ENCODE measurements at regions not wholly inside any gene's neighbourhood (a gene's known extent, or its start where the extent isn't known, plus 50 kb on each side); places are given as distances from the start of the nearest gene placed in this dataset.

DNA sequence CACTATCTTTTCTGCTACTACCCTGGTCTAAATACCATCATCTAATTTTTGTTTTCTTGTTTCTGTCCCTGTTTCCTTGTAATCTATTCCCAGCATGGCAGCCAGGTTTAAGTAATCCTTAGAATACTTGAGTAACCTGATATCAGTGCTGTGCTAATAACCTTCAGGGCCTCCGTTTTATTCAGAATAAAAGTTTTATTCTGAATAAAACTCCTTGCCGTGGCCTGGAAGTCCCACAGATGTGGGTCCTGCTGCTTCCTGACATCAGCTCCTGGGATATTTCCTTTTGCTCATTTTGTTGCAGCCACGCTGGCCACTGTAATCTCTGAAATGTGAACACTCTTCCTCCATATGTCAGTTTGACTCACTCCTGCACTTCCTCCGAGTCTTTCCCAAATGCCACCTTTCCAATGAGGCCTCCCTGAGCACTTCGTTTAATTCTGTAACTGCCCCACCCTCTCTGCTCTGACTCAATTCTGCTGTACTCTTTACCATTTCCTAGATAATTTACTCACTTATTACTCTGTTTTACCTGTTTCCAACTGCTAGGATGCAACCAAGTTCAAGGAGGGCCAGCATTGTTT, 114.0 kb upstream of the FOXA2 start:
- DNase-seq = no peak

DNA sequence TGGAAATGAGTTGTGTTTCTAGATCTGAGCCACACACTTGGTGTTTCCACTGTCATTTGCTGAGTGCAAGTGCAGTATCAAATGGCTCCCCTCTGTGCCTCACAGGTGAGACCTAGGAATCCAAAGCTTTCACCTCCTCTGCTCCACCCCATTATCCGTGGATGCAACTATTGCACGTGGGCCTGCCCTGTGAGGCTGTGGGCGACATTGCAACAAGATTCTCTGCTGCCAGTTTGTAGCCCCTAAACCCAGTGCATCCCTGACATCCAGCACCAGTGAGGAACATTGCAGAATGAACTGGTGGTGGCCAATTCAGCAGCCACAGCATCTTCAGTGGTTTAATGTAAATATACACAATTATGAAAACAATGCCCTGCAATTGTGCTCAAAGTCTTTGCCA, 115.0 kb upstream of the FOXA2 start:
- no peaks in the 10 kb centered on the region for H3K27me3 ChIP-seq (ENCODE audit: control insufficient read depth in 1 of 2, insufficient read depth in 2 of 2, low read length in 1 of 2)
- DNase-seq = no peak

More for the DNA sequence above, 114.0 kb upstream of the FOXA2 start:
- H3K9me3 ChIP-seq (ENCODE audit: control insufficient read depth, low read length) = no peaks in the 10 kb centered on the region
- 93 to 95% methylated on average over 5 of the region's 5 CpGs for WGBS, 2 donors
- H3K36me3 ChIP-seq (ENCODE audit: control insufficient read depth in 1 of 2, insufficient read depth in 2 of 2, low read length in 1 of 2) = no peaks in the 10 kb centered on the region
- no peak overlapping the region for H3K4me3 ChIP-seq (ENCODE audit: low read length in 2 of 2)
- no peaks in the 10 kb centered on the region for H3K27me3 ChIP-seq (ENCODE audit: control insufficient read depth in 1 of 2, insufficient read depth in 2 of 2, low read length in 1 of 2)
- no peak for ATAC-seq (ENCODE audit: low FRiP score)
- H3K4me1 ChIP-seq (ENCODE audit: control insufficient read depth in 1 of 2, insufficient read depth in 2 of 2, low read length in 2 of 2) = no peaks in the 10 kb centered on the region
- intact Hi-C loops (cut with DNase I) = loop anchor here in 1 of 2 donors (10.0 kb wide), 1 partner anchor 106 kb away; no protein-coding TSS in a partner anchor
- H3K27ac ChIP-seq (ENCODE audit: low read depth in 1 of 2, low read length in 2 of 2) = no peak overlapping the region

DNA sequence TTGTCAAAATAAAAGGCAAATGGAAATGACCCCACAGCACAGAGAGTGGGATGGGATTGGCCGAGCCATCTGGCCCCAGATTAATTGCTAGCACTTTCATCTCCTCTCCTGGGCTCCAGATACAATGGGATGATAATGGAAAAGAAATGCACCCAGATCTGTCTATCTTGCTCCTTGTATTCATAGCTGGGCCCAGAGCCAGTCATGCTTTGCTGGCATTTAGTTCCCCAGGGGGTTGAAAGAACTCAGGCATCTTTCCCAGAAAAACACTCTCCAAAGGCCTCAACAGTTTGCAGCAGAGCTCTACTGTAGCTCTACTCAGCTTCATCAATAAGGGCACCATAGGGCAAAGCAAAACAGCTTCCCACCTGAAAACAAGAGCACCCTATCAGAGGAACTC, 116.0 kb upstream of the FOXA2 start:
- ATAC-seq (ENCODE audit: low FRiP score) (peak; percentile 58), DNase-seq (peak in 1 of 2 donors; percentile 68)
- 0 to 11% methylated on average over 1 of the region's 1 CpG for whole genome bisulfite sequencing, 2 donors
- H3K4me1 ChIP-seq (ENCODE audit: control insufficient read depth in 1 of 2, insufficient read depth in 2 of 2, low read length in 2 of 2) = no peaks in the 10 kb centered on the region
- no peaks in the 10 kb centered on the region for H3K36me3 ChIP-seq (ENCODE audit: control insufficient read depth in 1 of 2, insufficient read depth in 2 of 2, low read length in 1 of 2)
- H3K27me3 ChIP-seq (ENCODE audit: control insufficient read depth in 1 of 2, insufficient read depth in 2 of 2, low read length in 1 of 2) = no peaks in the 10 kb centered on the region
- H3K27ac ChIP-seq (ENCODE audit: low read depth in 1 of 2, low read length in 2 of 2) = no peak overlapping the region
- H3K4me3 ChIP-seq (ENCODE audit: low read length in 2 of 2) = no peak overlapping the region
- H3K9me3 ChIP-seq (ENCODE audit: control insufficient read depth, low read length) = no peaks in the 10 kb centered on the region
- intact Hi-C loops (cut with DNase I) = loop anchor here in 1 of 2 donors (5.0 kb wide), 1 partner anchor 537 kb away; no protein-coding TSS in a partner anchor

More for the DNA sequence above, 115.0 kb upstream of the FOXA2 start:
- WGBS, 2 donors = 96 to 97% methylated on average over 3 of the region's 3 CpGs
- Histone ChIP-seq H3K4me1 (ENCODE audit: control insufficient read depth in 1 of 2, insufficient read depth in 2 of 2, low read length in 2 of 2) (no peaks in the 10 kb centered on the region), H3K36me3 (ENCODE audit: control insufficient read depth in 1 of 2, insufficient read depth in 2 of 2, low read length in 1 of 2) (no peaks in the 10 kb centered on the region), H3K27ac (ENCODE audit: low read depth in 1 of 2, low read length in 2 of 2) (no peak overlapping the region), H3K4me3 (ENCODE audit: low read length in 2 of 2) (no peak overlapping the region), H3K9me3 (ENCODE audit: control insufficient read depth, low read length) (no peaks in the 10 kb centered on the region)
- ATAC-seq (ENCODE audit: low FRiP score) = no peak
- intact Hi-C loops (cut with DNase I) = loop anchor here in 1 of 2 donors (10.0 kb wide), 1 partner anchor 105 kb away; no protein-coding TSS in a partner anchor

DNA sequence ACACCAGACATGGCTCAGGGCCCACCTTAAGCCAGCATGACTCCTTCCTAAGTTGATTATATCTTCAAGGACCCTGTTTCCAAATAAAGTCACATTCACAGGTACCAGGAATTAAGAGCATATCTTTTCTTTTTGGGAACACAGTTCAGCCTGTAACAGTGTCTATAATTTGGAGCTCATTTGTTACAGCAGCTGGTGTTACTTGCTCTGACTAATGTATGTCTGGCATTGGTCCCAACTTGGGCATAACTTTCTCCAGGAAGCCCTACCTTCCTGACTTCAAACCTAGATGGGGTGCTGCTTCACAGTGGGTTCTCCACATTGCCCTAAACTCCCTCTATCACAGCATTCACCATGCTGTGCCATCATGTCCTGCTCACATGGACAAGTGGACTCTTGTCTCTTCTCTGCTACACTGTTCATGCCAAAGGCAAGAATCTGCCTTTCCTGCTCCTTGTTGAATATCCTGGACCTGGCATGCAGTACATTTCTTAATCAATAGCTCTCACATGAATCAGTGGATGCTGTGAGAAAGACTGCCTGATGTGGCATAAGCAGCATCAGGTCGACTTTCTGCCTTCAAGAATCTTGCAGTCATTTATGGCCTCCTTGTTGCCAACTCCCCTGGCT, 117.4 kb upstream of the FOXA2 start:
- Histone ChIP-seq H3K36me3 (ENCODE audit: control insufficient read depth in 1 of 2, insufficient read depth in 2 of 2, low read length in 1 of 2) (no peaks in the 10 kb centered on the region), H3K9me3 (ENCODE audit: control insufficient read depth, low read length) (no peaks in the 10 kb centered on the region), H3K27ac (ENCODE audit: low read depth in 1 of 2, low read length in 2 of 2) (no peak overlapping the region), H3K27me3 (ENCODE audit: control insufficient read depth in 1 of 2, insufficient read depth in 2 of 2, low read length in 1 of 2) (no peaks in the 10 kb centered on the region), H3K4me3 (ENCODE audit: low read length in 2 of 2) (no peak overlapping the region), H3K4me1 (ENCODE audit: control insufficient read depth in 1 of 2, insufficient read depth in 2 of 2, low read length in 2 of 2) (no peaks in the 10 kb centered on the region)
- WGBS, 2 donors = 94 to 97% methylated on average over 1 of the region's 1 CpG
- intact Hi-C loops (cut with DNase I) = loop anchor here (1.0 to 5.0 kb wide), 2 partner anchors 18 to 536 kb away; no protein-coding TSS in a partner anchor
- no peak for ATAC-seq (ENCODE audit: low FRiP score)
- DNase-seq = no peak

DNA sequence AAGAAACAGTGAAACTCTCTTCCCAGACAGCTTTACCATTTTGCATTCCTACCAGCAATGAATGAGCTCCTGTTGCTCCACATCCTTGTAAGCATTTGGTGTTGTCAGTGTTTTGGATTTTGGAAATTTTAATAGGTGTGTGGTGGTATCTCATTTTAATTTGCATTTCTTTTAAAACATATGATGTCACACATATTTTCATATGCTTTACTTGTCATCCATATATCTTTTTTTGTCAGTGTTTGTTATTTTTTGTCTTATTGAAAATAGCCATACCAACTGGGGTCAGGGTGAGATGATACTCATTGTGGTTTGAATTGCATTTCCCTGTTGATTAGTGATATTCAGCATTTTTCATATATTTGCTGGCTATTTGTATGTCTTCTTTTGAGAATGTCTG, 119.5 kb upstream of the FOXA2 start:
- Histone ChIP-seq H3K4me3 (ENCODE audit: low read length in 2 of 2) (no peak overlapping the region), H3K27ac (ENCODE audit: low read depth in 1 of 2, low read length in 2 of 2) (no peak overlapping the region), H3K27me3 (ENCODE audit: control insufficient read depth in 1 of 2, insufficient read depth in 2 of 2, low read length in 1 of 2) (no peaks in the 10 kb centered on the region), H3K36me3 (ENCODE audit: control insufficient read depth in 1 of 2, insufficient read depth in 2 of 2, low read length in 1 of 2) (no peaks in the 10 kb centered on the region), H3K9me3 (ENCODE audit: control insufficient read depth, low read length) (no peaks in the 10 kb centered on the region), H3K4me1 (ENCODE audit: control insufficient read depth in 1 of 2, insufficient read depth in 2 of 2, low read length in 2 of 2) (no peaks in the 10 kb centered on the region)
- DNase-seq (no peak), ATAC-seq (ENCODE audit: low FRiP score) (no peak)
- intact Hi-C loops (cut with DNase I) = loop anchor here in 1 of 2 donors (5.0 kb wide), 1 partner anchor 533 kb away; no protein-coding TSS in a partner anchor

DNA sequence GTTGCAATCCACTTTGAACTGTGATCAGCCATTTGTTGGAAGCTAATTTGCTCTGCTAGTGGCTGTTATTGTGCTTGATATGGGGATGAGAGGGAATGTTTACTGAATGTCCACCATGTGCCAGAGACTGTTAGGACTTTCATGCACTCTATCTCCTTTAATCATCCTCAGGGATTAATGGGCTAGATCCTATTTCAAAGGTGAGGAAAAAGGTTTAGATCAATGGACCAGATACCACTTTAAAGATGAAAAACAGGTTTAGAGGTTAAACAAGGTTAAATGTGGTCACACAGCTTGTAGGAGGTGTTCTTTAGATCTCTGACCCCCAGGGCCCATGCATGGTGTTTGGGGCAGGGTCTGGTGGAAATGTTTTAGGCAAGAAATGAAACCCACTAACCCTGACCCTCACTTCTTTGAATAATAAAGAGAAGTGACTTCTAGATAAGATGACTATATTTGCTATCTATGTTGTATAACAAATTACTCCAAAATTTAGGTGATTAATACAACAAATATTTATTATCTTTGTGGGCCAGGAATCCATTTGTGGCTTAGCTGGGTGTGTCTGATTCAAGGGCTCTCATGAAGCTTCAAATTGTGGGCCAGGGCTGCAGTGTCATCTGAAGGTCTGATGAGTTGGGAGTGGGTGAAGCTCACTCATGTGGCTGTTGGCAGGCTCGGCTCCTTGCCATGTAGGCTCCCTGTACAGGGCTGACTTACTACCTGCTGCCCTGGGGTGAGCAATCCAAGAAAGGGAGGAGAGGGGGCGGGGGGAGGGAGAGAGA, 127.8 kb upstream of the FOXA2 start:
- intact Hi-C loops (cut with DNase I) = no loop called here
- no peaks in the 10 kb centered on the region for H3K27me3 ChIP-seq (ENCODE audit: control insufficient read depth in 1 of 2, insufficient read depth in 2 of 2, low read length in 1 of 2)
- H3K27ac ChIP-seq (ENCODE audit: low read depth in 1 of 2, low read length in 2 of 2) = no peak overlapping the region
- no peak overlapping the region for H3K4me3 ChIP-seq (ENCODE audit: low read length in 2 of 2)
- 82 to 93% methylated on average over 2 of the region's 2 CpGs for WGBS, 2 donors
- H3K4me1 ChIP-seq (ENCODE audit: control insufficient read depth in 1 of 2, insufficient read depth in 2 of 2, low read length in 2 of 2) = no peaks in the 10 kb centered on the region
- ATAC-seq (ENCODE audit: low FRiP score) = no peak
- no peak for DNase-seq
- no peaks in the 10 kb centered on the region for H3K9me3 ChIP-seq (ENCODE audit: control insufficient read depth, low read length)
- no peaks in the 10 kb centered on the region for H3K36me3 ChIP-seq (ENCODE audit: control insufficient read depth in 1 of 2, insufficient read depth in 2 of 2, low read length in 1 of 2)

DNA sequence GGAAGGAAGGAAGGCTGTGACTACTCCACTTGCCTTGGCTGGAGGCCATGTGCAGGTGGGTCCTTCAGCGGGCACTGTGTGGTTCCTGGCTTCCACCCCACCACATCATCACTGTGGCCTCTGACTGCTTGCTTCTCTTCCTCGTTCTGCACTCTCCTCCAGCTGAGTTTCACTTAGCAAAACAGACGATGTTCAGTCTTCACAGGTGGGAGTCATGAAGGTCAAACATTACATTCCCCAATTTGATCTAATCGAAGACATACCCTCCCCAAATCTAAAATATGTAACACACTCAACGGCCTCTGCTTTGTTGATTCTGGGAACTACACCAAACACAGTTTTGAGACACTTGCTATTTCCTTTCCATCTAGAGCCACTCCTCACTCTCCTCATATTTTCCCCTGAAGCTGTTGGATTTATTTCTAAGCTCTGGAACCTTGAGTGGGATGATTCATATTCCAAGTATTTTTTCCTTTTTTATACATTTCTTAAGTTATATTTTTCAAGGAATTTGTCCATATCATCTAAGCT, 132.5 kb upstream of the FOXA2 start:
- ATAC-seq (ENCODE audit: low FRiP score) = peak; percentile 59
- peak overlapping the region in 1 of 2 donors; percentile 35 for H3K27ac ChIP-seq (ENCODE audit: low read depth in 1 of 2, low read length in 2 of 2)
- no peak overlapping the region for H3K4me3 ChIP-seq (ENCODE audit: low read length in 2 of 2)
- intact Hi-C loops (cut with DNase I) = no loop called here
- DNase-seq = no peak
- H3K9me3 ChIP-seq (ENCODE audit: control insufficient read depth, low read length) = no peaks in the 10 kb centered on the region
- no peaks in the 10 kb centered on the region for H3K4me1 ChIP-seq (ENCODE audit: control insufficient read depth in 1 of 2, insufficient read depth in 2 of 2, low read length in 2 of 2)
- 7 to 8% methylated on average over 5 of the region's 5 CpGs for WGBS, 2 donors
- H3K36me3 ChIP-seq (ENCODE audit: control insufficient read depth in 1 of 2, insufficient read depth in 2 of 2, low read length in 1 of 2) = no peaks in the 10 kb centered on the region
- no peaks in the 10 kb centered on the region for H3K27me3 ChIP-seq (ENCODE audit: control insufficient read depth in 1 of 2, insufficient read depth in 2 of 2, low read length in 1 of 2)

DNA sequence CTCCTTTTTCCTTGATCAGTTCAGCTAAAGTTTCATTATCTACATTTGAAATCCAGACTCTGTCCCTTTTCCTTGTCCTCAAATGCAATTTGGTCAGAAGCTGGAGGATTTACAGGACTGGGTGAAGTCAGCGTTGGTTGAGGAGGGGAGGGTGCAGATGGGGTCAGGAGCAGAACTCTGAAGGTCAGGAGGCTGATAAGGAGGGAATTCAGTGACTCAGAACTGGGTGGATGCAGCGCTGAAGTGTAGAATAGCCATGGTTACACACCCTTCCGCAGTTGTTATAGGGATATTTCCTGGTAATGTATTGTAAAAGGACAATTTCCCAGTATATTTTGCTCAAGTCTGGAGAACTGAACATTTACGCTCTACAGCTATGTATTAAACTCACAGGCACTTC, 133.1 kb upstream of the FOXA2 start:
- Histone ChIP-seq H3K4me3 (ENCODE audit: low read length in 2 of 2) (no peak overlapping the region), H3K36me3 (ENCODE audit: control insufficient read depth in 1 of 2, insufficient read depth in 2 of 2, low read length in 1 of 2) (no peaks in the 10 kb centered on the region), H3K27me3 (ENCODE audit: control insufficient read depth in 1 of 2, insufficient read depth in 2 of 2, low read length in 1 of 2) (no peaks in the 10 kb centered on the region), H3K9me3 (ENCODE audit: control insufficient read depth, low read length) (no peaks in the 10 kb centered on the region), H3K27ac (ENCODE audit: low read depth in 1 of 2, low read length in 2 of 2) (no peak overlapping the region), H3K4me1 (ENCODE audit: control insufficient read depth in 1 of 2, insufficient read depth in 2 of 2, low read length in 2 of 2) (no peaks in the 10 kb centered on the region)
- ATAC-seq (ENCODE audit: low FRiP score) (peak; percentile 79), DNase-seq (peak in 1 of 2 donors; percentile 59)
- WGBS, 2 donors = 28 to 30% methylated on average over 4 of the region's 4 CpGs
- intact Hi-C loops (cut with DNase I) = no loop called here
